Spinal cord (tissue), 9 donors: ENCODE measurements at regions not wholly inside any gene's neighbourhood (a gene's known extent, or its start where the extent isn't known, plus 50 kb on each side); places are given as distances from the start of the nearest gene placed in this dataset.
"Not testable (repeated sequence)": the region's sequence is repeated elsewhere in the genome, so short reads cannot be mapped to it uniquely, and the experiment has no call there.

Experiments
- DNase-seq, 6 donors: peaks; one replicate each; pipeline versions ENCODE4 v3.0.0 to v3.0.0-alpha.2; 2013 to 2015; ENCODE audit warnings: low spot score in 6 of 6, low read depth in 4 of 6
- H3K27ac ChIP-seq: one replicate; pipeline ENCODE4 v1.5.1; 2013; ENCODE audit warnings: low read depth, low read length, control low read depth
- H3K27me3 ChIP-seq: one replicate; pipeline ENCODE4 v1.6.1; 2013; ENCODE audit warnings: low read length; ENCODE audit not compliant: control insufficient read depth, insufficient read depth
- H3K36me3 ChIP-seq: one replicate; pipeline ENCODE4 v1.6.1; 2013; ENCODE audit warnings: low read length; ENCODE audit not compliant: control insufficient read depth, insufficient read depth
- H3K4me1 ChIP-seq: one replicate; pipeline ENCODE4 v1.6.1; 2013; ENCODE audit warnings: low read length; ENCODE audit not compliant: control insufficient read depth, insufficient read depth
- H3K4me3 ChIP-seq: one replicate; pipeline ENCODE4 v1.5.1; 2013; ENCODE audit warnings: low read depth, low read length, control low read depth
- H3K9me3 ChIP-seq: one replicate; pipeline ENCODE4 v1.6.1; 2013; ENCODE audit warnings: low read length; ENCODE audit not compliant: control insufficient read depth, insufficient read depth
- WGBS: methylation state at CpG from one replicate; pipeline ENCODE4 v1.1.5; 2013; ENCODE audit warnings: missing lambda C conversion rate; ENCODE audit not compliant: insufficient coverage; 5-methylcytosine and 5-hydroxymethylcytosine counted together
- donor health status: healthy.

DNA sequence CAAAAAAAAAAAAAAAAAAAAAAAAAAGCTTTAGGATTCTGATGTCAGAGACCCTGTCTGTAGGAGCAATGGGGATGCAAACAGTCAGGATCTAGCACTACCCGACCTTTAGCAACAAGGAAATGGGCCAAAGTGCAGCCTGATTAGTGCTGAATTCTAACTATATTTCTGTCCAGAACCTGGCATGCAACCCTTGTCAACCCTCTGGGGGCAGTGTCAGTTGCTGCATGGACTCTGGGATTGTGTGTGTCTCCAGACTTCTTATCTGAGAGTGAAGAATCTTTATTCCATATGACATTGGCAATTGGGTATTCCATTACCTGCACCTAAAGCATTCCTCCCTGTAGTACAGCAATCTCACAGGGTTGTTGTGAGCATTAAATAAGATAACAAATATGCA lies 120.3 kb upstream of the CRHR1 start:
- Histone ChIP-seq H3K4me1 (no peaks in the 10 kb centered on the region), H3K36me3 (no peaks in the 10 kb centered on the region), H3K4me3 (no peak overlapping the region), H3K27ac (no peak overlapping the region), H3K9me3 (no peaks in the 10 kb centered on the region), H3K27me3 (no peaks in the 10 kb centered on the region)
- no CpG with 5 or more reads among the region's 1 CpG for WGBS
- DNase-seq, result no peak

- WGBS, result 29% methylated on average over 6 of the region's 6 CpGs
- no peak overlapping the region for H3K27ac ChIP-seq
These were observed 119.2 kb upstream of the CRHR1 start for GRCh38 chr17:45664921-45665320.

GRCh38 chr17:45666046-45666600 lies 118.0 kb upstream of the CRHR1 start:
- Histone ChIP-seq H3K27me3 (no peaks in the 10 kb centered on the region), H3K9me3 (no peaks in the 10 kb centered on the region), H3K4me1 (no peaks in the 10 kb centered on the region), H3K27ac (no peak overlapping the region), H3K36me3 (no peaks in the 10 kb centered on the region), H3K4me3 (no peak overlapping the region)
- peak in 1 of 6 donors; percentile 41 for DNase-seq
- WGBS, result no CpG with 5 or more reads among the region's 3 CpGs

More at GRCh38 chr17:45664921-45665320, 119.2 kb upstream of the CRHR1 start:
- no peaks in the 10 kb centered on the region for H3K4me1 ChIP-seq
- H3K9me3 ChIP-seq, result no peaks in the 10 kb centered on the region
- no peaks in the 10 kb centered on the region for H3K36me3 ChIP-seq
- H3K4me3 ChIP-seq, result no peak overlapping the region
- no peaks in the 10 kb centered on the region for H3K27me3 ChIP-seq
- peak in 1 of 6 donors; percentile 22 for DNase-seq

DNA sequence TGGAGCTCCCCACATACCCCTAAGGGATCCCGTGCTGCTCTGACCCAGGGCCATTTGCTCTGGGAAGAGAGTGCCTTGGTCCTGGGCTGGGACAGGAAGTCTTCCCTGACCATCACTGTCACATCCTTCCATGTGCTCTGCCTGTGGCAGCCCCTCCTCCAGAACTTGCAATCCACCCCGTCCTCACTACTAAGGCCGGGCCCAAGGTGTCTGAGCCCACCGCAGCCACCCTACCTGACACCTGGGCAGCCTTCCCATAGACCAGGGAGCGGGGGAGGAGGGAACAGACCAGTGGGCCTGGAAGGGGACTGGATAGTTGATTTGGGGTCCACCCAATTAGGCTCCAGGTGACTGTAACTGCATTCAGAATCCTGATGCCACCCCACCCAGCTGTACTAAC lies 117.5 kb upstream of the CRHR1 start:
- no peaks in the 10 kb centered on the region for H3K27me3 ChIP-seq
- H3K4me3 ChIP-seq, result no peak overlapping the region
- DNase-seq, result no peak
- no peaks in the 10 kb centered on the region for H3K9me3 ChIP-seq
- no peak overlapping the region for H3K27ac ChIP-seq
- H3K36me3 ChIP-seq, result no peaks in the 10 kb centered on the region
- 68% methylated on average over 2 of the region's 5 CpGs for WGBS
- no peaks in the 10 kb centered on the region for H3K4me1 ChIP-seq

- 84% methylated on average over 6 of the region's 6 CpGs for WGBS
- Histone ChIP-seq H3K4me1 (no peaks in the 10 kb centered on the region), H3K36me3 (no peaks in the 10 kb centered on the region), H3K9me3 (no peaks in the 10 kb centered on the region), H3K4me3 (no peak overlapping the region), H3K27me3 (no peaks in the 10 kb centered on the region), H3K27ac (no peak overlapping the region)
- DNase-seq, result no peak
These were observed 116.4 kb upstream of the CRHR1 start for GRCh38 chr17:45667591-45668171.

GRCh38 chr17:45668316-45668715 lies 115.8 kb upstream of the CRHR1 start:
- Histone ChIP-seq H3K27ac (no peak overlapping the region), H3K27me3 (no peaks in the 10 kb centered on the region), H3K9me3 (no peaks in the 10 kb centered on the region), H3K4me3 (no peak overlapping the region), H3K4me1 (no peaks in the 10 kb centered on the region), H3K36me3 (no peaks in the 10 kb centered on the region)
- 92% methylated on average over 4 of the region's 4 CpGs for WGBS
- no peak for DNase-seq

GRCh38 chr17:45672301-45672700 lies 111.8 kb upstream of the CRHR1 start:
- Histone ChIP-seq H3K36me3 (no peaks in the 10 kb centered on the region), H3K4me3 (no peak overlapping the region), H3K4me1 (no peaks in the 10 kb centered on the region), H3K9me3 (no peaks in the 10 kb centered on the region), H3K27ac (no peak overlapping the region), H3K27me3 (no peaks in the 10 kb centered on the region)
- no peak for DNase-seq
- 80% methylated on average over 15 of the region's 16 CpGs for WGBS

GRCh38 chr17:45672792-45673191 lies 111.3 kb upstream of the CRHR1 start:
- Histone ChIP-seq H3K9me3 (no peaks in the 10 kb centered on the region), H3K4me1 (no peaks in the 10 kb centered on the region), H3K4me3 (no peak overlapping the region), H3K27me3 (no peaks in the 10 kb centered on the region), H3K27ac (no peak overlapping the region), H3K36me3 (no peaks in the 10 kb centered on the region)
- WGBS, result 87% methylated on average over 2 of the region's 5 CpGs
- no peak for DNase-seq

DNA sequence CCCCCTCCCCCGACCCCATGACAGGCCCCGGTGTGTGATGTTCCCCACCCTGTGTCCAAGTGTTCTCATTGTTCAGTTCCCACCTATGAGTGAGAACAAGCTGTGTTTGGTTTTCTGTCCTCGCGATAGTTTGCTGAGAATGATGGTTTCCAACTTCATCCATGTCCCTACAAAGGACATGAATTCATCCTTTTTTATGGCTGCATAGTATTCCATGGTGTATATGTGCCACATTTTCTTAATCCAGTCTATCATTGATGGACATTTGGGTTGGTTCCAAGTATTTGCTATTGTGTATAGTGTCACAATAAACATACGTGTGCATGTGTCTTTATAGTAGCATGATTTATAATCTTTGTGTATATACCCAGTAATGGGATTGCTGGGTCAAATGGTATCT lies 110.4 kb upstream of the CRHR1 start:
- H3K36me3 ChIP-seq, H3K4me1 ChIP-seq, H3K4me3 ChIP-seq, H3K27me3 ChIP-seq, H3K27ac ChIP-seq, DNase-seq, H3K9me3 ChIP-seq: not testable (repeated sequence)
- no CpG with 5 or more reads among the region's 5 CpGs for WGBS

GRCh38 chr17:45675012-45675411 lies 109.1 kb upstream of the CRHR1 start:
- 86% methylated on average over 4 of the region's 7 CpGs for WGBS
- DNase-seq, result no peak

More at GRCh38 chr17:45675012-45675411, 109.1 kb upstream of the CRHR1 start:
- Histone ChIP-seq H3K4me1 (no peaks in the 10 kb centered on the region), H3K4me3 (no peak overlapping the region), H3K36me3 (no peaks in the 10 kb centered on the region), H3K27me3 (no peaks in the 10 kb centered on the region), H3K9me3 (no peaks in the 10 kb centered on the region), H3K27ac (no peak overlapping the region)
